Ectodermal cell (in vitro differentiated cells): ENCODE measurements at regions not wholly inside any gene's neighbourhood (a gene's known extent, or its start where the extent isn't known, plus 50 kb on each side); places are given as distances from the start of the nearest gene placed in this dataset.
"Not testable (repeated sequence)": the region's sequence is repeated elsewhere in the genome, so short reads cannot be mapped to it uniquely, and the experiment has no call there.

Source experiments
- H3K27ac ChIP-seq: 2 replicates; pipeline ENCODE4 v1.7.0; 2013; ENCODE audit warnings: mild to moderate bottlenecking, low read depth, low read length; ENCODE audit not compliant: insufficient read depth, poor library complexity, severe bottlenecking
- H3K27me3 ChIP-seq: 2 replicates; pipeline ENCODE4 v1.7.0; 2013; ENCODE audit warnings: mild to moderate bottlenecking, low read length; ENCODE audit not compliant: insufficient read depth, control insufficient read depth, poor library complexity, severe bottlenecking
- H3K36me3 ChIP-seq: one replicate; pipeline ENCODE4 v1.7.0; 2013; ENCODE audit warnings: low read length; ENCODE audit not compliant: control insufficient read depth, insufficient read depth
- H3K4me1 ChIP-seq: one replicate; pipeline ENCODE4 v1.7.0; 2013; ENCODE audit warnings: low read length; ENCODE audit not compliant: control insufficient read depth, insufficient read depth
- H3K4me3 ChIP-seq: 2 replicates; pipeline ENCODE4 v1.7.0; 2013; ENCODE audit warnings: low read depth, low read length, control low read depth; ENCODE audit not compliant: insufficient read depth
- H3K9me3 ChIP-seq: 2 replicates; pipeline ENCODE4 v1.7.0; 2013; ENCODE audit warnings: mild to moderate bottlenecking, low read length, moderate library complexity; ENCODE audit not compliant: control insufficient read depth
- WGBS, 2 experiments: methylation state at CpG; one replicate each; pipeline ENCODE4 v1.1.7; 2013; ENCODE audit warnings: missing lambda C conversion rate in 2 of 2; 5-methylcytosine and 5-hydroxymethylcytosine counted together

DNA sequence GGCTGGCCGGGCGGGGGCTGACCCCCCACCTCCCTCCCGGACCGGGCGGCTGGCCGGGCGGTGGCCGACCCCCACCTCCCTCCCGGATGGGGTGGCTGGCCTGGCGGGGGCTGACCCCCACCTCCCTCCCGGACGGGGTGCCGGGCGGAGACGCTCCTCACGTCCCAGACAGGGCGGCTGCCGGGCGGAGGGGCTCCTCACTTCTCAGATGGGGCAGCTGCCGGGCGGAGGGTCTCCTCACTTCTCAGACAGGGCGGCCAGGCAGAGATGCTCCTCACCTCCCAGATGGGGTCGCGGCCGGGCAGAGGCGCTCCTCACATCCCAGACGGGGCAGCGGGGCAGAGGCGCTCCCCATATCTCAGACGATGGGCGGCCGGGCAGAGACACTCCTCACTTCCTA, 965.8 kb upstream of the DEFB115 start:
- H3K4me1 ChIP-seq, H3K9me3 ChIP-seq, H3K36me3 ChIP-seq, H3K27ac ChIP-seq, H3K4me3 ChIP-seq, H3K27me3 ChIP-seq: not testable (repeated sequence)
- 93 to 95% methylated on average over 28 to 32 of the region's 32 CpGs for WGBS, 2 experiments

DNA sequence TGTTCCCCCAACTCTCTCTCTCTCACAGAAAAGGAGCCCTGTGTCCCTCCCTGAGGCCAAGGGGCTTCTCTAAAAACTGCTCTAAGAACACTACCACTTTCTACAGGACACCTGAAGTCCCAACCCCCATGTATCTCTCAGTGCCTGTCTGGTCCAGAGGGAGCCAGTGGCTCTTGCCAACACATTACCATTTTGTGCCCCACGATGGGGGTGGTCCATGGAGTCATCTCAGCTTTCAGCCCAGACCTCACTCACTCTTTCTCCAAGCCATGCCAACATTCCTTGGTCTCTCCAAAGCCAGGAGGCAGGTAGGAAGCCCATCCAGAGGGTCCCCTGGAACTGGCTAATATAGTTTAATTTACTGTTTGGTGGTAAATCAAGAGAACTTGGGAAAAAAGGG, 962.1 kb upstream of the DEFB115 start:
- not testable (repeated sequence) for H3K4me3 ChIP-seq, H3K36me3 ChIP-seq, H3K27me3 ChIP-seq, H3K27ac ChIP-seq, H3K9me3 ChIP-seq, H3K4me1 ChIP-seq
- 52 to 54% methylated on average over 1 of the region's 1 CpG for WGBS, 2 experiments

DNA sequence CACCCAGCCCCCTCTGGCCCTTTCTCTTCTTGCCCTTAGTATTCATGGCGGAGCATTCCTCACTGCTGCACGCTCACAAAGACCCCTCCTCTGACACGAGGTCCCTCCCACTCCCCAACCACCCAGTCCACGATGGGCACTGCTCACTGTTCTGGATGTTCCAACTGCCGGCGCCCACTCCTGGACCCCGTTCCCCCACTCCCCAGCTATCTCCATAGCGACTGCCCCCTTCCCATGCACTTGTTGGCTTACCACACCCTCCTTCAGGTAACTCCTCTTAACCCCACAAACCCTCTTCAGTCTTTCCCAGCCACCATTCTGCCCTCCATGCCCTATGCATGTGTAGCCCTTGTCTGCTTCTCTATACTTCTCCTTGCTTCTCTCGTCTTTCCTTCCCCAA, 961.5 kb upstream of the DEFB115 start:
- H3K4me3 ChIP-seq, H3K27ac ChIP-seq, H3K36me3 ChIP-seq, H3K27me3 ChIP-seq, H3K4me1 ChIP-seq, H3K9me3 ChIP-seq: not testable (repeated sequence)
- WGBS, 2 experiments, result 83 to 88% methylated on average over 5 to 6 of the region's 9 CpGs

DNA sequence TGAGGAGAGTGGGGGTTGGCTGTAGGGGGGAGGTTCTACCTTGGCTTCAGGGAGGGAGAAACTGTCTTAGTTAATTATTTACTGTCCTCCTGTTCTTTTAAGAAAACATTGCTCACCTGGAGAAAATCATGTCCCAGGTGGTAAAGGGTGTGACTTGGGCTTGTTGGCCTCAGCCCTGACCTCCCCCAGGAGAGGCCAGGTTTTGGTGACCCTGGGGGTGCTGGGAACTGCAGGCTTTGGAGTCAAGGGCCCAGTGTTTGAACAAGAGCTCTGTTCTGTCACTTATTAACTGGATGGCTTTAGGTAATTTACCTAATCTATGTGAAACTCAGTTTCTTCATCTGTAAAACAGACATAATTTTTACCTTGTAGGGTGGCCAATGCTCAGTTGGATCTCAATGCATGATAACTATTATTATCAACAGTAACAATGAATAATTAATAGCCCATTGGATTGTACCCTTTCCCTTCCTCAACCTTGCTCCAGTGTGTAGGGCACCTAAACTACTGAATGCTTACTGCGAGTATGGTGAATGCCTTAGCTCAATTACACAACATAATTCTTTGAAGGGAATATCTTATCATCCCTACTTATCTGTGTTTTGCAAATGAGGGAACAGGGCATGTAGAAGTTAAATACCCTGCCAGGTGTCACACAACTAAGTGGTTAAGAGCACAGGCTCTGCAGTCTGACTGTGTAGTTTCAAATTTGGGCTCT, 959.4 kb upstream of the DEFB115 start:
- H3K9me3 ChIP-seq, H3K27ac ChIP-seq, H3K4me1 ChIP-seq, H3K27me3 ChIP-seq, H3K36me3 ChIP-seq, H3K4me3 ChIP-seq: not testable (repeated sequence)
- WGBS, 2 experiments, result 88 to 93% methylated on average over 1 of the region's 1 CpG

DNA sequence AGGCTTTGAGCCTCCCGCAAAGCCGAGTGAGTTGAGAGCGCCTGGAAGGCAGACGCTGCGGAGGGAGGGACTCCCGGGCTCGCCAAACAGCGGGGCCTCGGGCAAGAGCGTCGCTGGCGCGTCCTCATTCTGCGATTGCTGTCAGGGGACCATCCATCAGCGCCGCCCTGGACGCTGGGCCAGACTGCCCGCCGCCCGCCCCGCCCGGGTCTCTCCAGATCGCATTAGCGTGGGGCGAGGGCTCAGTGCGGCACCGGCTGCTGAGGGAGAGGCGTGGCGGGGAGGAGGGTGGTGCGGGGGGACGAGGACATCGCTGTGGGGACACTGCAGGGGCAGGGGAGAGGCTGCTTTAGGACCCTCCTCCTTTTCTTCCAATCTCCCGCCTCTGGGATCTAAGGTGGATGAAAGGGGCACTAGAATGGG, 957.2 kb upstream of the DEFB115 start:
- H3K4me1 ChIP-seq, H3K27me3 ChIP-seq, H3K4me3 ChIP-seq, H3K27ac ChIP-seq, H3K36me3 ChIP-seq, H3K9me3 ChIP-seq: not testable (repeated sequence)
- WGBS, 2 experiments, result 19 to 28% methylated on average over 33 of the region's 33 CpGs

DNA sequence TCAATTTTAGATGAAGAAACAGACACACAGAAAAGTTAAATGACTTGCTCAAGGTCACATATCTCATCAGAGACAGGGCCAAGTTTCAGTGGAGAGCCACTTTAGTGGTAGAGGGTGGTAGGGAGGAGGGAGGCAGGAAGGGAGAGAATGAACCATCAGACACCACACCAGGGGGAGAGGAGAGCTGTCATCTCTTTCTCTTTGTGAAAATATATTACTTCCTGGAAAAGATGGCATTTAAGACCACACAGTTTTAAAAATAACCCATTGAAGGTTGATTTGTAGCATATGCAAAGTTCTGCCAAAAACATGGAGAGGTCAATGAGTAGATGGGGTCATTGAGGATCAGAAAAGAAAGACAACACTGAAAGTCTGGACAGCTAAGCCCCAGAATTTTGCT, 954.7 kb upstream of the DEFB115 start:
- H3K4me1 ChIP-seq, H3K36me3 ChIP-seq, H3K27ac ChIP-seq, H3K27me3 ChIP-seq, H3K9me3 ChIP-seq, H3K4me3 ChIP-seq: not testable (repeated sequence)

DNA sequence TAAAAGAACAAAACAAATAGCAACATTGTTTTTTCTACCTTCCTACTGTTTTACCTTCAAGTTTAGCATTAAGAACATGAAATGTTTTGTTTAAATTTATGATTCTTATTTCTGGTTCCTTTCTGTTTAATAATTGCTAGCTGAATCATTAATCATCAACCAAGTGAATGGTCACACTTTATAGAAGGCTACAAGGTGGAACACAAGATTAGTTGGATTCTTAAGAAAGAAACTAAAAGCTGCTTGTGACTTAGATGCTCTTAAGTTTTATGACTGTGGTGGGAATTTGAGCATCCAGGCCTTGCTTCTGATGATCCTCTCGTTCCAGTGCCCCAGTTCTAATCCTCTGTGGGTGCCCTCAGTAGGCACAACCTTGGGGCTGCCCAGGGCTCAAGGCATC, 947.5 kb upstream of the DEFB115 start:
- not testable (repeated sequence) for H3K27me3 ChIP-seq, H3K4me3 ChIP-seq
- 33% methylated on average over 1 of the region's 1 CpG; no CpG with 5 or more reads in 1 of the 2 experiments for WGBS, 2 experiments

DNA sequence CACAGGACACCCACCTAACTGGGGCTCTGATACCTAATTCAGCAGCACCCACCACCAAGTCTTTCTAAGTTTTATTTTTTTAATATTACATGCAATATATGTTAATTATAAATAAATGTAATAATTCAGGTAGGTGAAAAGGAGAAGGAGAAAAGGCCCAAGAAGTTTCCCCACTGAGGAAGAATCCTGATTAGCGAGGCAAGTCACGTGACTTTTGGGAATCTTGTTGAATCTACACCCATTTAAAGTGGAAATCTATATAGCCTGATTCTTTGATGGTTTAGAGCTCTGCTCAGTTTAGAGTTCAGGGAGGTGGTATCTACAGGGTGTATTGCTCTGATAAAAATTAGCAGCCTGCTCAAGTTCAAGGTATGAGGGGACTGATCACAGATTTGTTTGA, 947.1 kb upstream of the DEFB115 start:
- not testable (repeated sequence) for H3K27ac ChIP-seq, H3K9me3 ChIP-seq, H3K4me1 ChIP-seq, H3K36me3 ChIP-seq, H3K4me3 ChIP-seq, H3K27me3 ChIP-seq
- WGBS, 2 experiments, result 83 to 87% methylated on average over 2 of the region's 2 CpGs

More for the DNA sequence above, 947.5 kb upstream of the DEFB115 start:
- H3K27ac ChIP-seq, H3K9me3 ChIP-seq, H3K4me1 ChIP-seq, H3K36me3 ChIP-seq: not testable (repeated sequence)

DNA sequence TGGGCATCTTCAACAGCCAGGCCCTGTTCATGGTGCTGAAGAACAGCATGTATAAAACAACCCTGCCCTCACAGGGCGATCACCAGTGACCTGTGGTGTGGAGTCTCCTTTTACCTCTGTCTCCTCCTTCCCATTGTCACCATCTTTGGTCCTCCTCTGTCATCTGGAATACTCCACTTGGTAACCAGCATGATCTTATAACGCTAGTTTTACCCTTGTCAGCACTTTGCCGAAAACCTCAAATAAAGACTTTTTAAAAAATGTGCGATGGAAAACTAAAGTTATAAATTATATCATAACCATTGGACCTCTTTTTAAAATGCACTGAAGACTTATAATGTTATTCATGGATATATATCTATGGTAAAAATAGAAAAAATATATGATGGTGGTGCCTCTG, 945.2 kb upstream of the DEFB115 start:
- WGBS, 2 experiments, result 81 to 82% methylated on average over 2 of the region's 4 CpGs
- H3K36me3 ChIP-seq, H3K4me3 ChIP-seq, H3K27ac ChIP-seq, H3K27me3 ChIP-seq, H3K9me3 ChIP-seq, H3K4me1 ChIP-seq: not testable (repeated sequence)

DNA sequence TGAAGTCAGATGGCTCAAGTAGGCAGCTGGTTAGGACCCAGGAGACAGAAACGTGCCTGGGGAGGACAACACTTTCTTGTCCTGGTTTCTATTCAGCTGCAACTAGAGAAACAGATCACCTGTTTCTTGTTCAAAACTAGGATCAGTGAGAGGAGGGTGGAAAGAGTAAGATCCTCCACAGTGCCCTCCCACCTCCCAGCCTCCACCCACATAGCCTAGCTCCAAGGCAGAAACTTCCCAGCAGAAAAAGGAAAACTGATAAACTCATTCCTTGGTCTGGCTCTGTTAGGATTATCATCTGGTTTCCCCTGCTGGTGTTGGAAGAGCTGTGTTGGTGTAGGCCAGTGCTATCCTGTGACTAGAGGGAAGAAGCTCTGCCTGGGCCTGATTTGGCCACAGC, 943.8 kb upstream of the DEFB115 start:
- WGBS, 2 experiments, result 80% methylated on average over 1 of the region's 1 CpG; no CpG with 5 or more reads in 1 of the 2 experiments
- H3K4me1 ChIP-seq, H3K4me3 ChIP-seq, H3K27me3 ChIP-seq, H3K9me3 ChIP-seq, H3K36me3 ChIP-seq, H3K27ac ChIP-seq: not testable (repeated sequence)

DNA sequence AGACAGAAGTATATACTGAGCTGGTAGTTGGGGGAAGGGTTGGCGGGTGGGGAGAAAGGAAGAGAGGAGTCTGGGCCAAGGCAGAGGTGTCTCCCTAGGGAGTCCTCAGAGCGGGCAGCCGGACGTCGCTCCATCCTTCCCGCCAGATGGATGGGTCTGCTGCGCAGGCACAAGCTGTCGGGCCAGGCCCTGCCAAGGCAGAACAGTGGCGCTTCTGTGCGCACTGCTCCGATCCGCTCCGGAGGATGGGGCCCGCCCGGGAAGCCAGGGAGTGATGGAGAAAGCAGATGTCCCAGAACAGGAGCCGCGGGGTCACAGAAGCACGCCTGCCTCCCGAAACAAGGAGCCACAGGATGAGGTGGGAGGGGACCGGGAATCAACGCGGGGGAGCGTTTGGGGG, 941.4 kb upstream of the DEFB115 start:
- H3K27me3 ChIP-seq, H3K4me3 ChIP-seq, H3K4me1 ChIP-seq, H3K36me3 ChIP-seq, H3K27ac ChIP-seq, H3K9me3 ChIP-seq: not testable (repeated sequence)
- 61 to 69% methylated on average over 23 of the region's 23 CpGs for WGBS, 2 experiments
